ENCODE measurements at regions not wholly inside any gene's neighbourhood (a gene's known extent, or its start where the extent isn't known, plus 50 kb on each side); places are given as distances from the start of the nearest gene placed in this dataset.

GRCh38 chr7:86928308-86928707, 131.1 kb downstream of the ELAPOR2 start:
- Histone ChIP-seq H3K4me3 (ENCODE audit: low read depth, low read length) (no peak overlapping the region), H3K27me3 (ENCODE audit: control insufficient read depth, insufficient read depth, low read length) (no peaks in the 10 kb centered on the region), H3K36me3 (ENCODE audit: control insufficient read depth, insufficient read depth, low read length) (no peaks in the 10 kb centered on the region)
- no peak for TF ChIP-seq CTCF (IDR thresholded peaks at IDR 0.05; ENCODE audit: insufficient read depth, low read length, poor library complexity, severe bottlenecking)
- DNase-seq (ENCODE audit: low read depth), result no peak

GRCh38 chr7:86926732-86927131, 132.7 kb downstream of the ELAPOR2 start:
- peak; percentile 75 for TF ChIP-seq CTCF (IDR thresholded peaks at IDR 0.05; ENCODE audit: insufficient read depth, low read length, poor library complexity, severe bottlenecking)
- Histone ChIP-seq H3K4me3 (ENCODE audit: low read depth, low read length) (no peak overlapping the region), H3K36me3 (ENCODE audit: control insufficient read depth, insufficient read depth, low read length) (no peaks in the 10 kb centered on the region), H3K27me3 (ENCODE audit: control insufficient read depth, insufficient read depth, low read length) (no peaks in the 10 kb centered on the region)
- DNase-seq (ENCODE audit: low read depth), result no peak

- Histone ChIP-seq H3K36me3 (ENCODE audit: control insufficient read depth, insufficient read depth, low read length) (no peaks in the 10 kb centered on the region), H3K27me3 (ENCODE audit: control insufficient read depth, insufficient read depth, low read length) (no peaks in the 10 kb centered on the region), H3K4me3 (ENCODE audit: low read depth, low read length) (no peak overlapping the region)
- DNase-seq (ENCODE audit: low read depth), result no peak
- TF ChIP-seq CTCF (IDR thresholded peaks at IDR 0.05; ENCODE audit: insufficient read depth, low read length, poor library complexity, severe bottlenecking), result no peak
These were observed 134.2 kb downstream of the ELAPOR2 start for GRCh38 chr7:86925221-86925620.

- H3K4me3 ChIP-seq (ENCODE audit: low read depth, low read length), result no peak overlapping the region
- DNase-seq (ENCODE audit: low read depth), result no peak
- no peaks in the 10 kb centered on the region for H3K27me3 ChIP-seq (ENCODE audit: control insufficient read depth, insufficient read depth, low read length)
- no peak for TF ChIP-seq CTCF (IDR thresholded peaks at IDR 0.05; ENCODE audit: insufficient read depth, low read length, poor library complexity, severe bottlenecking)
- H3K36me3 ChIP-seq (ENCODE audit: control insufficient read depth, insufficient read depth, low read length), result no peaks in the 10 kb centered on the region
These were observed 135.9 kb downstream of the ELAPOR2 start for GRCh38 chr7:86923527-86923926.

- no peak for DNase-seq (ENCODE audit: low read depth)
- H3K4me3 ChIP-seq (ENCODE audit: low read depth, low read length), result no peak overlapping the region
- no peak for TF ChIP-seq CTCF (IDR thresholded peaks at IDR 0.05; ENCODE audit: insufficient read depth, low read length, poor library complexity, severe bottlenecking)
- H3K36me3 ChIP-seq (ENCODE audit: control insufficient read depth, insufficient read depth, low read length), result no peaks in the 10 kb centered on the region
- H3K27me3 ChIP-seq (ENCODE audit: control insufficient read depth, insufficient read depth, low read length), result no peaks in the 10 kb centered on the region
These were observed 139.3 kb downstream of the ELAPOR2 start for GRCh38 chr7:86920154-86920553.

- Histone ChIP-seq H3K27me3 (ENCODE audit: control insufficient read depth, insufficient read depth, low read length) (no peaks in the 10 kb centered on the region), H3K36me3 (ENCODE audit: control insufficient read depth, insufficient read depth, low read length) (no peaks in the 10 kb centered on the region), H3K4me3 (ENCODE audit: low read depth, low read length) (no peak overlapping the region)
- TF ChIP-seq CTCF (IDR thresholded peaks at IDR 0.05; ENCODE audit: insufficient read depth, low read length, poor library complexity, severe bottlenecking), result no peak
- DNase-seq (ENCODE audit: low read depth), result no peak
These were observed 141.2 kb downstream of the ELAPOR2 start for GRCh38 chr7:86918245-86918644.

All from kidney epithelial cell (primary cell).